ENCODE measurements at regions not wholly inside any gene's neighbourhood (a gene's known extent, or its start where the extent isn't known, plus 50 kb on each side); places are given as distances from the start of the nearest gene placed in this dataset.

DNA sequence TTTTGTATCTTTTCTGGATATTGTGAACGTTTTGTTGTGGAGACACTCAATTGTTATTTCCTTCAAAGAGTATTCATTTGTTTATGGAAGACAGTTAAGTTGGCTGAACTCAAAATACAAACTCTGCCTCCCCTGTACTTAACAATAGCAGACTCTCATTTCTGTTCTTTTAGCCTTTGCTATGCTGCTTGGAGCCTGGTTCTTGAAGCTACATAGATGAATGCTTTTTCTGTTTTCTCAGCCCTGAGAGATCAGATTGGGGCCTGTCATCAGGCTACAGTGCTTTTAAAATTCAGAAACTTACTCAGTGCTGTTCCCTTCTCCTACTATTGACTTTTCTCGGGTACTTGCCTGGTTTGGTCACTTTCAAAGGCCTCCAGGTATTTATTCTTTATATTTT is 215.7 kb upstream of the LYPLAL1 start:
- no peak for ATAC-seq

GRCh38 chr1:218959784-218960183 is 213.9 kb upstream of the LYPLAL1 start:
- POLR2A ChIA-PET: no interaction called here
- no peak for ATAC-seq
- TF ChIP-seq USF2 (IDR thresholded peaks at IDR 0.05; ENCODE audit: borderline replicate concordance, low read depth, low read length) (no peak), EP300 (IDR thresholded peaks at IDR 0.05; ENCODE audit: borderline replicate concordance in 1 of 2, control insufficient read depth in 1 of 2, low read depth in 2 of 2, low read length in 2 of 2) (no peak), ASH2L (IDR thresholded peaks at IDR 0.05; ENCODE audit: borderline replicate concordance, low read depth) (no peak), BACH1 (IDR thresholded peaks at IDR 0.05; ENCODE audit: borderline replicate concordance) (no peak), PBX3 (IDR thresholded peaks at IDR 0.05; ENCODE audit: insufficient replicate concordance, low read depth, low read length) (no peak), NR2C2 (IDR thresholded peaks at IDR 0.05; ENCODE audit: borderline replicate concordance, control insufficient read depth, insufficient read length, low read depth) (no peak), USF1 (IDR thresholded peaks at IDR 0.05; ENCODE audit: borderline replicate concordance, extremely low read length, insufficient read depth, low read depth, low read length) (no peak), NFIC (IDR thresholded peaks at IDR 0.05; ENCODE audit: low read depth, low read length) (no peak)
- TF ChIP-seq, protein P1, sequence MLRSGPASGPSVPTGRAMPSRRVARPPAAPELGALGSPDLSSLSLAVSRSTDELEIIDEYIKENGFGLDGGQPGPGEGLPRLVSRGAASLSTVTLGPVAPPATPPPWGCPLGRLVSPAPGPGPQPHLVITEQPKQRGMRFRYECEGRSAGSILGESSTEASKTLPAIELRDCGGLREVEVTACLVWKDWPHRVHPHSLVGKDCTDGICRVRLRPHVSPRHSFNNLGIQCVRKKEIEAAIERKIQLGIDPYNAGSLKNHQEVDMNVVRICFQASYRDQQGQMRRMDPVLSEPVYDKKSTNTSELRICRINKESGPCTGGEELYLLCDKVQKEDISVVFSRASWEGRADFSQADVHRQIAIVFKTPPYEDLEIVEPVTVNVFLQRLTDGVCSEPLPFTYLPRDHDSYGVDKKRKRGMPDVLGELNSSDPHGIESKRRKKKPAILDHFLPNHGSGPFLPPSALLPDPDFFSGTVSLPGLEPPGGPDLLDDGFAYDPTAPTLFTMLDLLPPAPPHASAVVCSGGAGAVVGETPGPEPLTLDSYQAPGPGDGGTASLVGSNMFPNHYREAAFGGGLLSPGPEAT (IDR thresholded peaks at IDR 0.05; ENCODE audit: low read depth): no peak

More for the DNA sequence above, 215.7 kb upstream of the LYPLAL1 start:
- POLR2A ChIA-PET: no interaction called here
- Histone ChIP-seq H3K36me3 (ENCODE audit: control insufficient read depth in 2 of 2, insufficient read depth in 2 of 2, low read length in 1 of 2) (no peaks in the 10 kb centered on the region), H2AFZ (ENCODE audit: control insufficient read depth, low read depth, low read length) (no peak overlapping the region), H3K4me3 (no peak overlapping the region), H3K9me3 (replicated peaks; ENCODE audit: control insufficient read depth, insufficient read depth, low read length) (no peaks in the 10 kb centered on the region), H4K20me1 (ENCODE audit: control insufficient read depth, insufficient read depth) (no peaks in the 10 kb centered on the region), H3K79me2 (ENCODE audit: control insufficient read depth, insufficient read depth, low read length) (no peaks in the 10 kb centered on the region), H3K27me3 (replicated peaks in 1 of 2; ENCODE audit: control insufficient read depth in 2 of 2, insufficient read depth in 2 of 2, low read length in 1 of 2) (no peaks in the 10 kb centered on the region), H3K27ac (ENCODE audit: control insufficient read depth, insufficient read depth) (no peak overlapping the region), H3K9ac (ENCODE audit: control insufficient read depth, insufficient read depth, low read length) (no peak overlapping the region), H3K4me1 (ENCODE audit: control insufficient read depth, insufficient read depth, low read length) (no peaks in the 10 kb centered on the region), H3K4me2 (ENCODE audit: control insufficient read depth, insufficient read depth) (no peak overlapping the region)
- in situ Hi-C loops (cut with MboI) (no loop called here), intact Hi-C loops (cut with micrococcal nuclease; ENCODE audit: unreplicated experiment) (no loop called here)
- TF ChIP-seq ESRRA (IDR thresholded peaks at IDR 0.05; ENCODE audit: low read length): no peak
- no peak for TF ChIP-seq SMAD5 (IDR thresholded peaks at IDR 0.05; ENCODE audit: low read depth)
- no peak for TF ChIP-seq MXI1 (IDR thresholded peaks at IDR 0.05; ENCODE audit: low read depth, low read length)
- TF ChIP-seq SIX5 (IDR thresholded peaks at IDR 0.05; ENCODE audit: low read depth, low read length, severe bottlenecking): no peak
- TF ChIP-seq ZSCAN29 (IDR thresholded peaks at IDR 0.05): no peak
- no peak for TF ChIP-seq EZH2 (IDR thresholded peaks at IDR 0.05; ENCODE audit: borderline replicate concordance, control insufficient read depth, low read depth, low read length)
- no peak for TF ChIP-seq RELA (IDR thresholded peaks at IDR 0.05; ENCODE audit: borderline replicate concordance, partially characterized antibody)
- no peak for TF ChIP-seq FOXK2 (IDR thresholded peaks at IDR 0.05)
- TF ChIP-seq POLR2AphosphoS2 (IDR thresholded peaks at IDR 0.05; ENCODE audit: low read depth, low read length): no peak
- no peak for TF ChIP-seq YY1 (IDR thresholded peaks at IDR 0.05; ENCODE audit: low read depth, low read length)
- CTCF ChIA-PET: no interaction called here
- no peak for DNase-seq (ENCODE audit: low read depth, low spot score)
- BruUV-seq (replicated peaks): no TSS peak
- WGBS (ENCODE audit: insufficient coverage, insufficient replicate concordance, low lambda C conversion rate, missing lambda C conversion rate): 0% methylated on average over 2 of the region's 2 CpGs
- RAD21 ChIA-PET (ENCODE audit: unreplicated experiment): no interaction called here
- FAIRE-seq: no peak
- SMC1A ChIA-PET (ENCODE audit: uncharacterized antibody, unreplicated experiment): no interaction called here

More at GRCh38 chr1:218959784-218960183, 213.9 kb upstream of the LYPLAL1 start:
- Histone ChIP-seq H3K27ac (ENCODE audit: control insufficient read depth, insufficient read depth) (no peak overlapping the region), H3K4me1 (ENCODE audit: control insufficient read depth, insufficient read depth, low read length) (no peaks in the 10 kb centered on the region), H2AFZ (ENCODE audit: control insufficient read depth, low read depth, low read length) (no peak overlapping the region), H3K36me3 (ENCODE audit: control insufficient read depth in 2 of 2, insufficient read depth in 2 of 2, low read length in 1 of 2) (no peaks in the 10 kb centered on the region), H4K20me1 (ENCODE audit: control insufficient read depth, insufficient read depth) (no peaks in the 10 kb centered on the region), H3K4me3 (no peak overlapping the region), H3K9me3 (replicated peaks; ENCODE audit: control insufficient read depth, insufficient read depth, low read length) (no peaks in the 10 kb centered on the region), H3K4me2 (ENCODE audit: control insufficient read depth, insufficient read depth) (no peak overlapping the region), H3K9ac (ENCODE audit: control insufficient read depth, insufficient read depth, low read length) (no peak overlapping the region), H3K79me2 (ENCODE audit: control insufficient read depth, insufficient read depth, low read length) (no peaks in the 10 kb centered on the region), H3K27me3 (replicated peaks in 1 of 2; ENCODE audit: control insufficient read depth in 2 of 2, insufficient read depth in 2 of 2, low read length in 1 of 2) (no peaks in the 10 kb centered on the region)
- ChIA-PET CTCF (no interaction called here), SMC1A (ENCODE audit: uncharacterized antibody, unreplicated experiment) (interaction anchor here (0.8 kb wide), 1 partner anchor 16 kb away, joined by 3 read pairs; no protein-coding TSS in a partner anchor), RAD21 (ENCODE audit: unreplicated experiment) (no interaction called here)
- WGBS (ENCODE audit: insufficient coverage, insufficient replicate concordance, low lambda C conversion rate, missing lambda C conversion rate): 0% methylated on average over 1 of the region's 1 CpG
- BruUV-seq (replicated peaks): no TSS peak
- in situ Hi-C loops (cut with MboI): no loop called here
- DNase-seq (ENCODE audit: low read depth, low spot score) (no peak), FAIRE-seq (no peak)
- intact Hi-C loops (cut with micrococcal nuclease; ENCODE audit: unreplicated experiment): no loop called here

Measured in GM12878 (cell line).